ENCODE measurements at regions not wholly inside any gene's neighbourhood (a gene's known extent, or its start where the extent isn't known, plus 50 kb on each side); places are given as distances from the start of the nearest gene placed in this dataset.
"Not testable (repeated sequence)": the region's sequence is repeated elsewhere in the genome, so short reads cannot be mapped to it uniquely, and the experiment has no call there.

DNA sequence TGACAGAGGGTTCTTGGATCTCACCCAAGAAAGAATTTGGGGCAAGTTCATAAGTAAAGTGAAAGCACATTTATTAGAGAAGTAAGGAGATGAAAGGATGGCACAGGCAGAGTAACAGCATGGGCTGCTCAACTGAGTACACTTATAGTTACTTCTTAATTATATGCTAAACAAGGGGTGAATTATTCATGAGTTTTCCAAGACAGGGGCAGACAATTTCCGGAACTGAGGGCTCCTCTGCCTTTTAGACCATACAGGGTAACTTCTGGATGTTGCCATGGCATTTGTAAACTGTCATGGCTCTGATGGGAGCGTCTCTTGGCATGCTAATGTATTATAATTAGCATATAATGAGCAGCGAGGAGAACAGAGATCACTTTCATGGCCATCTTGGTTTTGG, 221.2 kb upstream of the STT3B start:
- Mint-ChIP-seq H3K4me3 (no peak overlapping the region), H3K9me3 (0 out of 2 replicates have a peak, but pooled peaks cover 6% of the 10 kb centered on the region), H3K4me1 (ENCODE audit: low read depth) (peaks cover 15% of the 10 kb centered on the region), H3K27me3 (ENCODE audit: insufficient read depth) (peaks cover 4% of the 10 kb centered on the region; the same call in 1 of the 2 replicates), H3K36me3 (ENCODE audit: low read depth) (no peaks in the 10 kb centered on the region), H3K27ac (no peak overlapping the region)
- no peak for DNase-seq
- TF ChIP-seq, protein P1, sequence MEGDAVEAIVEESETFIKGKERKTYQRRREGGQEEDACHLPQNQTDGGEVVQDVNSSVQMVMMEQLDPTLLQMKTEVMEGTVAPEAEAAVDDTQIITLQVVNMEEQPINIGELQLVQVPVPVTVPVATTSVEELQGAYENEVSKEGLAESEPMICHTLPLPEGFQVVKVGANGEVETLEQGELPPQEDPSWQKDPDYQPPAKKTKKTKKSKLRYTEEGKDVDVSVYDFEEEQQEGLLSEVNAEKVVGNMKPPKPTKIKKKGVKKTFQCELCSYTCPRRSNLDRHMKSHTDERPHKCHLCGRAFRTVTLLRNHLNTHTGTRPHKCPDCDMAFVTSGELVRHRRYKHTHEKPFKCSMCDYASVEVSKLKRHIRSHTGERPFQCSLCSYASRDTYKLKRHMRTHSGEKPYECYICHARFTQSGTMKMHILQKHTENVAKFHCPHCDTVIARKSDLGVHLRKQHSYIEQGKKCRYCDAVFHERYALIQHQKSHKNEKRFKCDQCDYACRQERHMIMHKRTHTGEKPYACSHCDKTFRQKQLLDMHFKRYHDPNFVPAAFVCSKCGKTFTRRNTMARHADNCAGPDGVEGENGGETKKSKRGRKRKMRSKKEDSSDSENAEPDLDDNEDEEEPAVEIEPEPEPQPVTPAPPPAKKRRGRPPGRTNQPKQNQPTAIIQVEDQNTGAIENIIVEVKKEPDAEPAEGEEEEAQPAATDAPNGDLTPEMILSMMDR (IDR thresholded peaks at IDR 0.05) = no peak

DNA sequence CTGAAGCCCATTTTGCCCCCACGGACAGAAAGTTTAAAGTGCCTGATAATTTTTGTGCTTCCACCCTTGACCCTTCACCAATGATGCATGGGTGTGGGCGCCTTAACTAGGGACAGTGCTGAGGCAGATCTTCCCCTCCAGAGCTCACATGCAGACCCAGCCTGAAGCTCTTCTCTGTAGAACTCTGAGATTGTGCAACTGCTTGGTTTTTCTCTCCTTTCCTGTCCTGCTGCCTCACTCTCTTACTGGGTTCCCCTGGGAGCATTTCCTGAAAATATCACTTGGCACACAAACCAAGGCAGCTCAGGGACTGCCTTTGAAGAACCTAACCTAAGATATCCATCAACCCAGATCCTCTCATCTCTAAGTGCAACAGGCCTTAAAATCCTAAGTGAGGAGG, 220.3 kb upstream of the STT3B start:
- H3K27ac Mint-ChIP-seq = no peak overlapping the region
- 0 out of 2 replicates have a peak, but pooled peaks cover 6% of the 10 kb centered on the region for H3K9me3 Mint-ChIP-seq
- TF ChIP-seq, protein P1 (IDR thresholded peaks at IDR 0.05) = no peak
- H3K36me3 Mint-ChIP-seq (ENCODE audit: low read depth) = no peaks in the 10 kb centered on the region
- H3K4me3 Mint-ChIP-seq = no peak overlapping the region
- no peaks in the 10 kb centered on the region for H3K27me3 Mint-ChIP-seq (ENCODE audit: insufficient read depth)
- peaks cover 15% of the 10 kb centered on the region for H3K4me1 Mint-ChIP-seq (ENCODE audit: low read depth)
- DNase-seq = no peak

DNA sequence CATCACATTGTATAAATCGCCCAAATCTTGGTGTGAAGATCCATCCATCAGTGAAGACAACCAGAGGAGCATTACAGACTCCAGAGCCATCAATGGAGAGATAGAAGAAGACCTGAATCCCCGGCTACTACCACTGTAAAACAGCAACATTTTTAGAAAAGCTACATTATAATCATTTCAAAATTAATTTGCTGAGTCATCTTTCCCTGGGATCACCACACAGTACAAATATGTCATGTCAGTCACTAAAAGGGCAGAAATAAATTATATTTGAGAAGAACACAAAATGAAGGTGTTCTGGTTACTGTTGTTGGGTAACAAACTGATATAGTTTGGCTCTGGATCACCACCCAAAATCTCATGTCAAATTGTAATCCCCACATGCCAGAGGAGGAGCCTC, 218.5 kb upstream of the STT3B start:
- Mint-ChIP-seq H3K27ac (no peak overlapping the region), H3K36me3 (ENCODE audit: low read depth) (no peaks in the 10 kb centered on the region), H3K27me3 (ENCODE audit: insufficient read depth) (peaks cover 3% of the 10 kb centered on the region; the same call in 1 of the 2 replicates), H3K4me3 (no peak overlapping the region), H3K9me3 (0 out of 2 replicates have a peak, but pooled peaks cover 6% of the 10 kb centered on the region), H3K4me1 (ENCODE audit: low read depth) (peaks cover 15% of the 10 kb centered on the region)
- DNase-seq = no peak
- TF ChIP-seq, protein P1 (IDR thresholded peaks at IDR 0.05) = no peak

DNA sequence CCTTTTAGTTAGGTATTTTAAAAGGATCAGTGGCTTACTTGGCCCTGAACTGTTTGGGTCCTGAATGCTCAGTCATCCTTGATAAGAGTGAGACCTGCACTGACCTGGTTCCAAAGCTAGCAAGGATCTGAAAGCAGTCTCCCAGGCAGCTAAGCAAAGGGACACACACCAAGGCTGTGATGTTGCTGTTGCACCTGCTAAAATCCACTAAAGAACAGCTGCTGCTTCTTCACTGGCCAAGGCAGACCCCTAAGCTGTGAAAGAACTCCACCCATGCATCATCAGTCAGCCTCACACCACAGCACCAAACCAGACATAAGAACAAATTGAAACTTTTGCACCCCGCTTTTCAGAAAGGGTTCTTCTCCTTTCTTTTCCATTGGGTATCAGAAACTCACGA, 213.4 kb upstream of the STT3B start:
- Mint-ChIP-seq H3K27me3 (ENCODE audit: insufficient read depth) (peaks cover 11% of the 10 kb centered on the region), H3K4me1 (ENCODE audit: low read depth) (peaks cover 4% of the 10 kb centered on the region), H3K9me3 (0 out of 2 replicates have a peak, but pooled peaks cover 6% of the 10 kb centered on the region), H3K27ac (no peak overlapping the region), H3K4me3 (no peak overlapping the region), H3K36me3 (ENCODE audit: low read depth) (no peaks in the 10 kb centered on the region)
- TF ChIP-seq, protein P1 (IDR thresholded peaks at IDR 0.05) = no peak
- DNase-seq = no peak

DNA sequence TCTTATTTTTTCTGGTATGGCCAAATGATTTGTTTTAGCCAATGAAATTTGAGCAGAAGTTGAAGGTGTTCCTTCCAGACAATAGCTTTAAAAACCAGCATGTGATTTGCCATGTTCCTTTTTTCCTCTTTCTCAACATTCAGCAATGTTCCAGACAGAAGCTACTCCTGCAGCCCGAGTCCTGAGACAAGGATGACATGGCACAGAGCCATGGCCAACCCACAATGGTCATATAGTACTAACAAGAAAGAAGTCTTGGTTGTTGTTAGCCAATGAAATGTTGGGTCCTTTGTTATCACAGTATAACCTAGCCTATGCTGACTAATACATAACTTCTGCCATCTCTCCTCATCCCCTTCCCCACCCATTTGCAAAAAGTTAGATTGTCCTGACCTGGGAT, 211.1 kb upstream of the STT3B start:
- no peak overlapping the region for H3K27ac Mint-ChIP-seq
- no peaks in the 10 kb centered on the region for H3K4me1 Mint-ChIP-seq (ENCODE audit: low read depth)
- DNase-seq = no peak
- H3K36me3 Mint-ChIP-seq (ENCODE audit: low read depth) = no peaks in the 10 kb centered on the region
- TF ChIP-seq, protein P1 (IDR thresholded peaks at IDR 0.05) = no peak
- no peaks in the 10 kb centered on the region for H3K9me3 Mint-ChIP-seq
- H3K27me3 Mint-ChIP-seq (ENCODE audit: insufficient read depth) = peaks cover 17% of the 10 kb centered on the region
- H3K4me3 Mint-ChIP-seq = no peak overlapping the region

DNA sequence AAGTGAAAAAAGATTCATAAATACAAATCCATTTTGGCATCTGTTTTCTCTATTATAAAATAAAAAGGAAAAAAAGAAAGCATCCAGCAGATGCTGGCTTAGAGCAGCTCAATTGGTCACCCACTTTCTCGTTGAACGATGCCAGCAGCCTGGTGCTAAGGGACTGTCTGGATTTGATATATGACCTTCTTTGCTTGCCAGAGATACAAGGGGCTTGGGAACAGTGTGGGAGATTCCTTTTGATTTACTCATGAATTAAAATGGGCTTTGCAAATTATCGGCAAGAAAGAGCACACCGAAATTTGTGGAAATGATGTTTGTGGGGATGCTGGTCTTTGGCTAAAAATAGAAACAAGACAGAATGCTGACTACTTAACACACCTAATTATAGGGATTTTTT, 210.3 kb upstream of the STT3B start:
- Mint-ChIP-seq H3K9me3 (no peaks in the 10 kb centered on the region), H3K4me1 (ENCODE audit: low read depth) (no peaks in the 10 kb centered on the region), H3K27me3 (ENCODE audit: insufficient read depth) (peaks cover 17% of the 10 kb centered on the region), H3K36me3 (ENCODE audit: low read depth) (no peaks in the 10 kb centered on the region; the same call in 1 of the 2 replicates), H3K27ac (no peak overlapping the region), H3K4me3 (no peak overlapping the region)
- no peak for DNase-seq
- TF ChIP-seq, protein P1 (IDR thresholded peaks at IDR 0.05) = no peak

DNA sequence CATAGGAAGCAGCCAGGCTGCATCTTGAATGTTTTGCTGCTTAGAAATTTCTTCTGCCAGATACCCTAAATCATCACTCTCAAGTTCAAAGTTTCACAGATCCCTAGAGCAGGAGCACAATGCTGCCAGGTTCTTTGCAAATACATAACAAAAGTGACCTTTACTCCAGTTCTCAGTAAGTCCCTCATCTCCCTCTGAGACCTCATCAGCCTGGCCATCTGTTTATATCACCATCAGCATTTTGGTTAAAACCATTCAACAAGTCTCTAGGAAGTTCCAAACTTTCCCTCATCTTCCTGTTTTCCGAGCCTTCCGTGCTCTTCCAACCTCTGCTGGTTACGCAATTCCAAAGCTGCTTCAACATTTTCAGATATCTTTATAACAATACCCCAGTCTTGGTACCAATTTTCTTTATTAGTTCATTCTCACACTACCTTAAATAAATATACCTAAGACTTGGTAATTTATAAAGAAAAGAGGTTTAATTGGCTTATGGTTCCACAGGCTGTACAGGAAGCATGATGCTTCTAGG, 204.8 kb upstream of the STT3B start:
- peaks cover 18% of the 10 kb centered on the region for H3K4me1 Mint-ChIP-seq (ENCODE audit: low read depth)

More for the DNA sequence above, 204.8 kb upstream of the STT3B start:
- H3K27ac Mint-ChIP-seq; DNase-seq; H3K36me3 Mint-ChIP-seq (ENCODE audit: low read depth); H3K4me3 Mint-ChIP-seq; H3K9me3 Mint-ChIP-seq; H3K27me3 Mint-ChIP-seq (ENCODE audit: insufficient read depth): not testable (repeated sequence)
